Fibroblast of lung (primary cell): ENCODE measurements at regions not wholly inside any gene's neighbourhood (a gene's known extent, or its start where the extent isn't known, plus 50 kb on each side); places are given as distances from the start of the nearest gene placed in this dataset.

Source experiments
- DNase-seq, 2 donors: peaks; one replicate each; pipeline versions ENCODE4 v3.0.0 to v3.0.0-alpha.2; 2010; ENCODE audit warnings: low read depth in 2 of 2
- H2AFZ ChIP-seq: 2 replicates; pipeline ENCODE4 v1.5.1; 2012; ENCODE audit warnings: low read length, control low read depth, inconsistent platforms
- H3K27ac ChIP-seq: 2 replicates; pipeline ENCODE4 v1.5.1; 2011; ENCODE audit warnings: low read length, control low read depth; ENCODE audit not compliant: insufficient read depth
- H3K27me3 ChIP-seq: 2 replicates; pipeline ENCODE4 v1.5.1; 2011; ENCODE audit warnings: mild to moderate bottlenecking, low read length; ENCODE audit not compliant: control insufficient read depth, insufficient read depth
- H3K36me3 ChIP-seq: 2 replicates; pipeline ENCODE4 v1.5.1; 2011; ENCODE audit warnings: low read length; ENCODE audit not compliant: control insufficient read depth, insufficient read depth
- H3K4me1 ChIP-seq: 2 replicates; pipeline ENCODE4 v1.5.1; 2011; ENCODE audit warnings: low read length; ENCODE audit not compliant: control insufficient read depth, insufficient read depth; ENCODE audit errors: extremely low read depth
- H3K4me2 ChIP-seq: 2 replicates; pipeline ENCODE4 v1.5.1; 2011; ENCODE audit warnings: low read length, control low read depth; ENCODE audit not compliant: insufficient read depth; ENCODE audit errors: extremely low read depth
- H3K4me3 ChIP-seq, 4 experiments: fragments of 200-600 bp in 1 of 4; sonication (generic) in 1 of 4; replicated peaks in 1 of 4; 2 replicates each; pipeline ENCODE4 v1.5.1; 2011 to 2016; ENCODE audit warnings: low read length in 4 of 4, low read depth in 3 of 4, mild to moderate bottlenecking in 3 of 4, control low read depth in 2 of 4, inconsistent platforms in 1 of 4, mixed read lengths in 1 of 4; ENCODE audit not compliant: insufficient read depth in 1 of 4; ENCODE audit errors: control extremely low read depth in 1 of 4
- H3K79me2 ChIP-seq: 2 replicates; pipeline ENCODE4 v1.5.1; 2012; ENCODE audit warnings: mild to moderate bottlenecking, low read length, inconsistent platforms; ENCODE audit not compliant: control insufficient read depth, insufficient read depth
- H3K9ac ChIP-seq: 2 replicates; pipeline ENCODE4 v1.5.1; 2011; ENCODE audit warnings: mild to moderate bottlenecking, low read length, control low read depth; ENCODE audit not compliant: insufficient read depth
- H3K9me3 ChIP-seq: 2 replicates; pipeline ENCODE4 v1.5.1; 2012; ENCODE audit warnings: low read depth, low read length; ENCODE audit not compliant: control insufficient read depth, insufficient read depth
- H4K20me1 ChIP-seq: 2 replicates; pipeline ENCODE4 v1.5.1; 2011; ENCODE audit warnings: low read length; ENCODE audit not compliant: control insufficient read depth, insufficient read depth; ENCODE audit errors: extremely low read depth
- CTCF ChIP-seq, 2 donors: IDR thresholded peaks in 1 of 2; conservative IDR thresholded peaks in 1 of 2; 1 replicate in 1 of 2; 2 replicates in 1 of 2; pipeline ENCODE4 v1.5.1; 2011 to 2012; ENCODE audit warnings: low read length in 2 of 2, control low read depth in 1 of 2, inconsistent platforms in 1 of 2, low read depth in 1 of 2, mild to moderate bottlenecking in 1 of 2
- EZH2 ChIP-seq: IDR thresholded peaks from 2 replicates; pipeline ENCODE4 v1.5.1; 2012; ENCODE audit warnings: low read length, control low read depth, mild to moderate bottlenecking; ENCODE audit errors: missing control alignments

- Histone ChIP-seq H3K4me2 (no peak overlapping the region), H3K27me3 (no peaks in the 10 kb centered on the region), H3K36me3 (no peaks in the 10 kb centered on the region), H3K79me2 (no peaks in the 10 kb centered on the region), H3K9me3 (no peaks in the 10 kb centered on the region), H4K20me1 (no peaks in the 10 kb centered on the region), H3K4me3 (no peak overlapping the region), H2AFZ (no peak overlapping the region), H3K4me1 (no peaks in the 10 kb centered on the region), H3K9ac (no peak overlapping the region), H3K27ac (no peak overlapping the region)
- no peak for TF ChIP-seq CTCF (conservative IDR thresholded peaks at IDR 0.05 in 1 of 2, IDR thresholded peaks at IDR 0.05 in 1 of 2; ENCODE audit: low read depth in 1 of 2, low read length in 2 of 2)
- no peak for TF ChIP-seq EZH2
- no peak for DNase-seq
Observed at GRCh38 chr2:163081754-163082153, 243.2 kb upstream of the KCNH7 start.

- Histone ChIP-seq H3K27ac (no peak overlapping the region), H3K36me3 (no peaks in the 10 kb centered on the region), H2AFZ (no peak overlapping the region), H3K9me3 (no peaks in the 10 kb centered on the region), H3K4me2 (no peak overlapping the region), H3K4me3 (no peak overlapping the region), H3K4me1 (no peaks in the 10 kb centered on the region), H4K20me1 (no peaks in the 10 kb centered on the region), H3K9ac (no peak overlapping the region), H3K79me2 (no peaks in the 10 kb centered on the region), H3K27me3 (no peaks in the 10 kb centered on the region)
- DNase-seq = no peak
- no peak for TF ChIP-seq CTCF (conservative IDR thresholded peaks at IDR 0.05 in 1 of 2, IDR thresholded peaks at IDR 0.05 in 1 of 2; ENCODE audit: low read depth in 1 of 2, low read length in 2 of 2)
- TF ChIP-seq EZH2 = no peak
Observed at GRCh38 chr2:163077241-163077640, 238.7 kb upstream of the KCNH7 start.

GRCh38 chr2:163066085-163066484 is 227.5 kb upstream of the KCNH7 start:
- Histone ChIP-seq H3K4me2 (no peak overlapping the region), H2AFZ (no peak overlapping the region), H3K27me3 (no peaks in the 10 kb centered on the region), H3K4me1 (no peaks in the 10 kb centered on the region), H3K9ac (no peak overlapping the region), H4K20me1 (no peaks in the 10 kb centered on the region), H3K79me2 (no peaks in the 10 kb centered on the region), H3K9me3 (no peaks in the 10 kb centered on the region), H3K4me3 (no peak overlapping the region), H3K27ac (no peak overlapping the region), H3K36me3 (no peaks in the 10 kb centered on the region)
- no peak for TF ChIP-seq EZH2
- no peak for TF ChIP-seq CTCF (conservative IDR thresholded peaks at IDR 0.05 in 1 of 2, IDR thresholded peaks at IDR 0.05 in 1 of 2; ENCODE audit: low read depth in 1 of 2, low read length in 2 of 2)
- no peak for DNase-seq
